Liver (tissue), 8 donors: ENCODE measurements at regions not wholly inside any gene's neighbourhood (a gene's known extent, or its start where the extent isn't known, plus 50 kb on each side); places are given as distances from the start of the nearest gene placed in this dataset.

ENCODE experiments used
- DNase-seq: peaks from one replicate; pipeline ENCODE4 v3.0.0-alpha.2; 2017; ENCODE audit warnings: low spot score
- H3K27ac ChIP-seq, 2 donors: one replicate each; pipeline ENCODE4 v1.7.0; 2013; ENCODE audit warnings: inconsistent platforms in 2 of 2, low read length in 2 of 2, control low read depth in 1 of 2, low read depth in 1 of 2, mild to moderate bottlenecking in 1 of 2
- H3K27me3 ChIP-seq, 4 donors: one replicate each; pipeline versions ENCODE4 v1.6.1 to v1.7.0; 2013; ENCODE audit warnings: low read length in 3 of 4, inconsistent platforms in 1 of 4, mild to moderate bottlenecking in 1 of 4, moderate library complexity in 1 of 4; ENCODE audit not compliant: control insufficient read depth in 4 of 4, insufficient read depth in 4 of 4
- H3K36me3 ChIP-seq, 4 donors: one replicate each; pipeline versions ENCODE4 v1.6.1 to v1.7.0; 2013; ENCODE audit warnings: low read length in 3 of 4, mild to moderate bottlenecking in 3 of 4, low read depth in 1 of 4, moderate library complexity in 1 of 4; ENCODE audit not compliant: control insufficient read depth in 4 of 4, insufficient read depth in 3 of 4
- H3K4me1 ChIP-seq, 4 donors: one replicate each; pipeline versions ENCODE4 v1.6.1 to v1.7.0; 2013; ENCODE audit warnings: low read length in 3 of 4, mild to moderate bottlenecking in 3 of 4, moderate library complexity in 1 of 4; ENCODE audit not compliant: control insufficient read depth in 4 of 4, insufficient read depth in 4 of 4
- H3K4me3 ChIP-seq, 3 donors: one replicate each; pipeline versions ENCODE4 v1.6.1 to v1.7.0; 2013; ENCODE audit warnings: low read length in 3 of 3, control low read depth in 1 of 3, low read depth in 1 of 3, mild to moderate bottlenecking in 1 of 3
- H3K9ac ChIP-seq, 2 donors: one replicate each; pipeline ENCODE4 v1.7.0; 2013; ENCODE audit warnings: low read length in 2 of 2, mild to moderate bottlenecking in 2 of 2, moderate library complexity in 2 of 2, control low read depth in 1 of 2, low read depth in 1 of 2
- H3K9me3 ChIP-seq, 4 donors: one replicate each; pipeline versions ENCODE4 v1.6.1 to v1.7.0; 2013; ENCODE audit warnings: low read length in 3 of 4; ENCODE audit not compliant: control insufficient read depth in 4 of 4
- EGR1 ChIP-seq, 2 donors: IDR thresholded peaks; 2 replicates each; pipeline ENCODE4 v1.6.1; 2016 to 2018; ENCODE audit warnings: antibody characterized with exemption in 2 of 2, low read depth in 2 of 2
- FOXA1 ChIP-seq: IDR thresholded peaks from 2 replicates; pipeline ENCODE4 v1.6.1; 2016; ENCODE audit warnings: antibody characterized with exemption
- FOXA2 ChIP-seq: IDR thresholded peaks from 2 replicates; pipeline ENCODE4 v1.6.1; 2016; ENCODE audit warnings: antibody characterized with exemption
- GABPA ChIP-seq, 2 donors: IDR thresholded peaks in 1 of 2; conservative IDR thresholded peaks in 1 of 2; 2 replicates each; pipeline ENCODE4 v1.6.1; 2016; ENCODE audit warnings: antibody characterized with exemption in 2 of 2, mild to moderate bottlenecking in 1 of 2, moderate library complexity in 1 of 2
- HNF4A ChIP-seq, 2 donors: conservative IDR thresholded peaks; 2 replicates each; pipeline ENCODE4 v1.6.1; 2016; ENCODE audit warnings: antibody characterized with exemption in 2 of 2, mild to moderate bottlenecking in 2 of 2
- HNF4G ChIP-seq: IDR thresholded peaks from 2 replicates; pipeline ENCODE4 v1.6.1; 2016; ENCODE audit warnings: antibody characterized with exemption
- JUND ChIP-seq, 2 donors: IDR thresholded peaks; 2 replicates each; pipeline ENCODE4 v1.6.1; 2016; ENCODE audit warnings: antibody characterized with exemption in 2 of 2
- NR2F2 ChIP-seq: IDR thresholded peaks from 2 replicates; pipeline ENCODE4 v1.6.1; 2016; ENCODE audit warnings: antibody characterized with exemption
- RAD21 ChIP-seq, 2 donors: IDR thresholded peaks; 2 replicates each; pipeline ENCODE4 v1.6.1; 2016; ENCODE audit warnings: antibody characterized with exemption in 2 of 2, mild to moderate bottlenecking in 2 of 2
- RXRA ChIP-seq, 2 donors: IDR thresholded peaks; 2 replicates each; pipeline ENCODE4 v1.6.1; 2017 to 2018; ENCODE audit warnings: antibody characterized with exemption in 2 of 2, mild to moderate bottlenecking in 1 of 2
- SP1 ChIP-seq: IDR thresholded peaks from 2 replicates; pipeline ENCODE4 v1.6.1; 2018; ENCODE audit warnings: antibody characterized with exemption, mild to moderate bottlenecking
- TAF1 ChIP-seq: conservative IDR thresholded peaks from 2 replicates; pipeline ENCODE4 v1.6.1; 2016; ENCODE audit warnings: antibody characterized with exemption, mild to moderate bottlenecking
- YY1 ChIP-seq: IDR thresholded peaks from 2 replicates; pipeline ENCODE4 v1.6.1; 2016; ENCODE audit warnings: antibody characterized with exemption, mild to moderate bottlenecking
- WGBS: extraction: QIAGEN DNeasy Blood & Tissue Kit; methylation state at CpG from one replicate; pipeline ENCODE4 v1.1.7; 2013; 5-methylcytosine and 5-hydroxymethylcytosine counted together
- TF ChIP-seq, protein P1 (sequence below): IDR thresholded peaks from 2 replicates; pipeline ENCODE4 v1.6.1; 2016; ENCODE audit warnings: antibody characterized with exemption, mild to moderate bottlenecking
- TF ChIP-seq, protein P2 (sequence below): IDR thresholded peaks from 2 replicates; pipeline ENCODE4 v1.6.1; 2016; ENCODE audit warnings: antibody characterized with exemption
- TF ChIP-seq, protein P3 (sequence below): IDR thresholded peaks from 2 replicates; pipeline ENCODE4 v1.6.1; 2016; ENCODE audit warnings: antibody characterized with exemption
- TF ChIP-seq, protein P4 (sequence below): fragments of 150-350 bp; IDR thresholded peaks from 2 replicates; pipeline ENCODE4 v1.5.1; 2017; ENCODE audit warnings: improper control_type of control experiment, low read depth, low read length; ENCODE audit not compliant: missing input control
- TF ChIP-seq, protein P5 (sequence below): IDR thresholded peaks from 2 replicates; pipeline ENCODE4 v1.6.1; 2016; ENCODE audit warnings: antibody characterized with exemption
- donor health status: healthy.
- donor health status: healthy.
- donor health status: healthy.
- donor health status: healthy.
- donor health status: healthy.

DNA sequence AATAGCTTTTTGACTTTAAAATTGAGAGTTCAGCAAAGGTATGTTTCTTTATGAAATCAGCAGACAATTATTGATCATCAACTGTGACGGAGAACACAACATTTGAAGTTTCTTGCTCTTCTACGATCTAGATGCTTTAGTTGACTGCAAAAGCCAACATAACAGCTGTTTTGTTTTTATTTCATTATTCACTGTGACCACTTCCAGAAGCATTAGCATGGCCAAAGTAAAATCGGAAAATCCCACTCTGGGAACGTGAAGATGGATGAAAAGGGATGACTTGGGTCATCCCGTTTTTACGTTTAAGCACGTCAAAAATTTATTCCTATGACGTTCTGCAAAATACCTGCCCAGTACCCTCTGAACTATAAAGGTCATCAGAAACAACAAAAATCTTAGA is 833.0 kb upstream of the ADAMTS5 start (continued):
- TF ChIP-seq, protein P1, sequence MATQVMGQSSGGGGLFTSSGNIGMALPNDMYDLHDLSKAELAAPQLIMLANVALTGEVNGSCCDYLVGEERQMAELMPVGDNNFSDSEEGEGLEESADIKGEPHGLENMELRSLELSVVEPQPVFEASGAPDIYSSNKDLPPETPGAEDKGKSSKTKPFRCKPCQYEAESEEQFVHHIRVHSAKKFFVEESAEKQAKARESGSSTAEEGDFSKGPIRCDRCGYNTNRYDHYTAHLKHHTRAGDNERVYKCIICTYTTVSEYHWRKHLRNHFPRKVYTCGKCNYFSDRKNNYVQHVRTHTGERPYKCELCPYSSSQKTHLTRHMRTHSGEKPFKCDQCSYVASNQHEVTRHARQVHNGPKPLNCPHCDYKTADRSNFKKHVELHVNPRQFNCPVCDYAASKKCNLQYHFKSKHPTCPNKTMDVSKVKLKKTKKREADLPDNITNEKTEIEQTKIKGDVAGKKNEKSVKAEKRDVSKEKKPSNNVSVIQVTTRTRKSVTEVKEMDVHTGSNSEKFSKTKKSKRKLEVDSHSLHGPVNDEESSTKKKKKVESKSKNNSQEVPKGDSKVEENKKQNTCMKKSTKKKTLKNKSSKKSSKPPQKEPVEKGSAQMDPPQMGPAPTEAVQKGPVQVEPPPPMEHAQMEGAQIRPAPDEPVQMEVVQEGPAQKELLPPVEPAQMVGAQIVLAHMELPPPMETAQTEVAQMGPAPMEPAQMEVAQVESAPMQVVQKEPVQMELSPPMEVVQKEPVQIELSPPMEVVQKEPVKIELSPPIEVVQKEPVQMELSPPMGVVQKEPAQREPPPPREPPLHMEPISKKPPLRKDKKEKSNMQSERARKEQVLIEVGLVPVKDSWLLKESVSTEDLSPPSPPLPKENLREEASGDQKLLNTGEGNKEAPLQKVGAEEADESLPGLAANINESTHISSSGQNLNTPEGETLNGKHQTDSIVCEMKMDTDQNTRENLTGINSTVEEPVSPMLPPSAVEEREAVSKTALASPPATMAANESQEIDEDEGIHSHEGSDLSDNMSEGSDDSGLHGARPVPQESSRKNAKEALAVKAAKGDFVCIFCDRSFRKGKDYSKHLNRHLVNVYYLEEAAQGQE: no peak
- TF ChIP-seq SP1 (no peak), FOXA2 (no peak)

DNA sequence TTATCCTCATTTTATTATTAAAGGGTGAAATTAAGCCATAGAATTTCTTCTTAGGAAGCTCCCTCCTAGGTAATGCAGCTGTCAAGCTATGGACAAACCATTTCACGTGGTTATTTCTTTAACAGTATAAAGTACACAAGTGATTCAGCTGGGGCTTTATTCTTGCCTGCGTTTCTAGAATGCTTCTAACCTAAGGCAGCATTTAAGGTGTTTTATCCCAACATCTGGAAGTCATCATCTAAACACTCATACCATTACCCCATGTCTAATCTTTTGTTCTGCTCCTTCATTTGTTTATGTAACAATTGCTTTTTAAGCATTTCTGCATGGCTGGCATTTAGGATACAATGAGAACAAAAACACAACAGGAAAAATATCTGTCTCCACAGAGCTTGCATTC is 829.2 kb upstream of the ADAMTS5 start:
- Histone ChIP-seq H3K9me3 (no peaks in the 10 kb centered on the region), H3K27ac (no peak overlapping the region), H3K4me3 (no peak overlapping the region), H3K27me3 (no peaks in the 10 kb centered on the region), H3K9ac (no peak overlapping the region), H3K4me1 (no peaks in the 10 kb centered on the region), H3K36me3 (no peaks in the 10 kb centered on the region)
- WGBS: 46% methylated on average over 2 of the region's 2 CpGs
- TF ChIP-seq GABPA (IDR thresholded peaks at IDR 0.05 in 1 of 2, conservative IDR thresholded peaks at IDR 0.05 in 1 of 2) (no peak), SP1 (no peak), JUND (IDR thresholded peaks at IDR 0.05) (no peak), HNF4G (no peak), FOXA1 (no peak), YY1 (no peak), NR2F2 (no peak), TAF1 (no peak), FOXA2 (no peak), RAD21 (IDR thresholded peaks at IDR 0.05) (no peak), RXRA (IDR thresholded peaks at IDR 0.05) (no peak), EGR1 (IDR thresholded peaks at IDR 0.05; ENCODE audit: low read depth in 2 of 2) (no peak), HNF4A (conservative IDR thresholded peaks at IDR 0.05) (no peak)
- TF ChIP-seq, protein P2, sequence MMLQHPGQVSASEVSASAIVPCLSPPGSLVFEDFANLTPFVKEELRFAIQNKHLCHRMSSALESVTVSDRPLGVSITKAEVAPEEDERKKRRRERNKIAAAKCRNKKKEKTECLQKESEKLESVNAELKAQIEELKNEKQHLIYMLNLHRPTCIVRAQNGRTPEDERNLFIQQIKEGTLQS: no peak
- TF ChIP-seq, protein P3, sequence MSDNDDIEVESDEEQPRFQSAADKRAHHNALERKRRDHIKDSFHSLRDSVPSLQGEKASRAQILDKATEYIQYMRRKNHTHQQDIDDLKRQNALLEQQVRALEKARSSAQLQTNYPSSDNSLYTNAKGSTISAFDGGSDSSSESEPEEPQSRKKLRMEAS: no peak
- TF ChIP-seq, protein P4, sequence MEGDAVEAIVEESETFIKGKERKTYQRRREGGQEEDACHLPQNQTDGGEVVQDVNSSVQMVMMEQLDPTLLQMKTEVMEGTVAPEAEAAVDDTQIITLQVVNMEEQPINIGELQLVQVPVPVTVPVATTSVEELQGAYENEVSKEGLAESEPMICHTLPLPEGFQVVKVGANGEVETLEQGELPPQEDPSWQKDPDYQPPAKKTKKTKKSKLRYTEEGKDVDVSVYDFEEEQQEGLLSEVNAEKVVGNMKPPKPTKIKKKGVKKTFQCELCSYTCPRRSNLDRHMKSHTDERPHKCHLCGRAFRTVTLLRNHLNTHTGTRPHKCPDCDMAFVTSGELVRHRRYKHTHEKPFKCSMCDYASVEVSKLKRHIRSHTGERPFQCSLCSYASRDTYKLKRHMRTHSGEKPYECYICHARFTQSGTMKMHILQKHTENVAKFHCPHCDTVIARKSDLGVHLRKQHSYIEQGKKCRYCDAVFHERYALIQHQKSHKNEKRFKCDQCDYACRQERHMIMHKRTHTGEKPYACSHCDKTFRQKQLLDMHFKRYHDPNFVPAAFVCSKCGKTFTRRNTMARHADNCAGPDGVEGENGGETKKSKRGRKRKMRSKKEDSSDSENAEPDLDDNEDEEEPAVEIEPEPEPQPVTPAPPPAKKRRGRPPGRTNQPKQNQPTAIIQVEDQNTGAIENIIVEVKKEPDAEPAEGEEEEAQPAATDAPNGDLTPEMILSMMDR: no peak
- TF ChIP-seq, protein P1: no peak
- TF ChIP-seq, protein P5, sequence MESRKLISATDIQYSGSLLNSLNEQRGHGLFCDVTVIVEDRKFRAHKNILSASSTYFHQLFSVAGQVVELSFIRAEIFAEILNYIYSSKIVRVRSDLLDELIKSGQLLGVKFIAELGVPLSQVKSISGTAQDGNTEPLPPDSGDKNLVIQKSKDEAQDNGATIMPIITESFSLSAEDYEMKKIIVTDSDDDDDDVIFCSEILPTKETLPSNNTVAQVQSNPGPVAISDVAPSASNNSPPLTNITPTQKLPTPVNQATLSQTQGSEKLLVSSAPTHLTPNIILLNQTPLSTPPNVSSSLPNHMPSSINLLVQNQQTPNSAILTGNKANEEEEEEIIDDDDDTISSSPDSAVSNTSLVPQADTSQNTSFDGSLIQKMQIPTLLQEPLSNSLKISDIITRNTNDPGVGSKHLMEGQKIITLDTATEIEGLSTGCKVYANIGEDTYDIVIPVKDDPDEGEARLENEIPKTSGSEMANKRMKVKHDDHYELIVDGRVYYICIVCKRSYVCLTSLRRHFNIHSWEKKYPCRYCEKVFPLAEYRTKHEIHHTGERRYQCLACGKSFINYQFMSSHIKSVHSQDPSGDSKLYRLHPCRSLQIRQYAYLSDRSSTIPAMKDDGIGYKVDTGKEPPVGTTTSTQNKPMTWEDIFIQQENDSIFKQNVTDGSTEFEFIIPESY: no peak
- DNase-seq: no peak
